Endothelial cell of umbilical vein (primary cell): ENCODE measurements at regions not wholly inside any gene's neighbourhood (a gene's known extent, or its start where the extent isn't known, plus 50 kb on each side); places are given as distances from the start of the nearest gene placed in this dataset.

Experiments used
- BruUV-seq: library from RNA; stranded (reverse); fragments of 400-500 nt; replicated peaks from 2 replicates; lab custom pipeline; 2021; lab: Mats Ljungman, UMichigan
- CTCF ChIA-PET: fragments of 300-600, 350-600 bp; sonication (Branson Sonifier 250); formaldehyde crosslinking; loops from one replicate; lab custom pipeline; 2021; ENCODE audit warnings: antibody characterized with exemption, inconsistent platforms; lab: Charles Lee
- POLR2A ChIA-PET: fragments of 300-600, 350-600 bp; sonication (Branson Sonifier 250); formaldehyde crosslinking; loops from one replicate; lab custom pipeline; 2021; ENCODE audit warnings: antibody characterized with exemption, inconsistent platforms; lab: Charles Lee
- DNase-seq: peaks from one replicate; pipeline ENCODE4 v3.0.0-alpha.2; 2011; ENCODE audit warnings: low read depth, low spot score
- FAIRE-seq: peaks from 2 replicates; lab custom pipeline; 2011; peaks lifted over from hg19 to GRCh38; lab: Jason Lieb, UNC
- H2AFZ ChIP-seq: 2 replicates; pipeline ENCODE4 v1.6.0; 2012; ENCODE audit warnings: low read depth, low read length, control low read depth, inconsistent platforms
- H3K27ac ChIP-seq: 2 replicates; pipeline ENCODE4 v1.5.1; 2011; ENCODE audit warnings: low read depth, mild to moderate bottlenecking, control low read depth, low read length, moderate library complexity; ENCODE audit not compliant: insufficient read depth
- H3K27me3 ChIP-seq, 2 experiments: 2 replicates each; pipeline versions ENCODE4 v1.6.0 to v1.6.1; 2011; ENCODE audit warnings: low read length in 2 of 2, mixed read lengths in 1 of 2; ENCODE audit not compliant: control insufficient read depth in 2 of 2, insufficient read depth in 2 of 2
- H3K36me3 ChIP-seq, 2 experiments: 2 replicates in 1 of 2; 3 replicates in 1 of 2; pipeline ENCODE4 v1.5.1; 2011; ENCODE audit warnings: low read length in 2 of 2, mild to moderate bottlenecking in 1 of 2, moderate library complexity in 1 of 2; ENCODE audit not compliant: control insufficient read depth in 2 of 2, insufficient read depth in 2 of 2; ENCODE audit errors: extremely low read depth in 1 of 2
- H3K4me1 ChIP-seq: 3 replicates; pipeline ENCODE4 v1.5.1; 2011; ENCODE audit warnings: mild to moderate bottlenecking, low read length; ENCODE audit not compliant: control insufficient read depth, insufficient read depth; ENCODE audit errors: extremely low read depth
- H3K4me2 ChIP-seq: 2 replicates; pipeline ENCODE4 v1.6.1; 2011; ENCODE audit warnings: low read length, control low read depth, mixed read lengths; ENCODE audit not compliant: insufficient read depth
- H3K4me3 ChIP-seq, 3 experiments: fragments of 200-600 bp in 1 of 3; sonication (generic), shearing (Covaris generic) in 1 of 3; replicated peaks in 1 of 3; 2 replicates each; pipeline ENCODE4 v1.5.1; 2011 to 2016; ENCODE audit warnings: control low read depth in 3 of 3, low read length in 3 of 3, mild to moderate bottlenecking in 2 of 3, inconsistent platforms in 1 of 3, low read depth in 1 of 3, moderate library complexity in 1 of 3; ENCODE audit not compliant: insufficient read depth in 1 of 3
- H3K79me2 ChIP-seq: 2 replicates; pipeline ENCODE4 v1.6.0; 2012; ENCODE audit warnings: low read length, inconsistent platforms; ENCODE audit not compliant: control insufficient read depth, insufficient read depth
- H3K9ac ChIP-seq: replicated peaks from 2 replicates; pipeline ENCODE3; 2011; ENCODE audit warnings: low read length, control low read depth; ENCODE audit not compliant: insufficient read depth; ENCODE audit errors: extremely low read depth
- H3K9me1 ChIP-seq: replicated peaks from 3 replicates; pipeline ENCODE4 v1.6.0; 2011; ENCODE audit warnings: mild to moderate bottlenecking, low read length; ENCODE audit not compliant: control insufficient read depth, insufficient read depth; ENCODE audit errors: extremely low read depth
- H3K9me3 ChIP-seq: replicated peaks from 2 replicates; pipeline ENCODE4 v1.5.1; 2012; ENCODE audit warnings: low read length, inconsistent platforms; ENCODE audit not compliant: control insufficient read depth, insufficient read depth
- H4K20me1 ChIP-seq: replicated peaks from 2 replicates; pipeline ENCODE3; 2011; ENCODE audit warnings: mild to moderate bottlenecking, low read length; ENCODE audit not compliant: control insufficient read depth, insufficient read depth; ENCODE audit errors: extremely low read depth
- EZH2 ChIP-seq: IDR thresholded peaks from 2 replicates; pipeline ENCODE4 v1.6.1; 2012; ENCODE audit warnings: borderline replicate concordance, low read depth, mild to moderate bottlenecking, moderate library complexity, low read length, inconsistent platforms; ENCODE audit not compliant: severe bottlenecking
- FOS ChIP-seq: IDR thresholded peaks from 2 replicates; pipeline ENCODE4 v1.6.1; 2011; ENCODE audit warnings: mild to moderate bottlenecking, low read length, moderate library complexity, borderline replicate concordance; ENCODE audit not compliant: insufficient read depth
- GATA2 ChIP-seq: IDR thresholded peaks from 2 replicates; pipeline ENCODE4 v1.7.0; 2011; ENCODE audit warnings: low read depth, mild to moderate bottlenecking, moderate library complexity, mixed read lengths, low read length; ENCODE audit not compliant: insufficient read length, insufficient read depth
- JUN ChIP-seq: IDR thresholded peaks from 2 replicates; pipeline ENCODE4 v1.6.1; 2011; ENCODE audit warnings: borderline replicate concordance, low read depth; ENCODE audit not compliant: insufficient read length, insufficient read depth
- MYC ChIP-seq: IDR thresholded peaks from one replicate; pipeline ENCODE4 v1.6.1; 2011; ENCODE audit warnings: mild to moderate bottlenecking, low read depth, low read length
- POLR2A ChIP-seq: IDR thresholded peaks from 2 replicates; pipeline ENCODE4 v1.6.1; 2012; ENCODE audit warnings: low read depth, mild to moderate bottlenecking, control low read depth, low read length
- POLR2AphosphoS5 ChIP-seq: IDR thresholded peaks from 2 replicates; pipeline ENCODE4 v1.6.1; 2012; ENCODE audit warnings: low read depth, mild to moderate bottlenecking, control low read depth, low read length, moderate library complexity; ENCODE audit not compliant: insufficient read depth
- dilution Hi-C: fragments of 300-500 bp; cut with MboI; formaldehyde crosslinking; loops from one replicate; pipeline ENCODE4 v1.15.0; 2019; ENCODE audit warnings: low sequenced_read_pairs; ENCODE audit not compliant: extremely low pct_ligation_motif_present
- intact Hi-C: fragments of 100-400 bp; cut with micrococcal nuclease; formaldehyde crosslinking; loops from one replicate; pipeline ENCODE4 v1.10.0; 2022
- TF ChIP-seq, protein P1 (sequence below), 2 donors: IDR thresholded peaks; 1 replicate in 1 of 2; 2 replicates in 1 of 2; pipeline ENCODE4 v1.5.1; 2011; ENCODE audit warnings: low read length in 2 of 2, mild to moderate bottlenecking in 2 of 2, moderate library complexity in 2 of 2, control low read depth in 1 of 2, inconsistent platforms in 1 of 2, low read depth in 1 of 2; ENCODE audit not compliant: insufficient read depth in 1 of 2; ENCODE audit errors: extremely low read depth in 1 of 2
- TF ChIP-seq, protein P2 (sequence below): IDR thresholded peaks from 2 replicates; pipeline ENCODE4 v1.6.1; 2011; ENCODE audit not compliant: insufficient read depth, insufficient read length

DNA sequence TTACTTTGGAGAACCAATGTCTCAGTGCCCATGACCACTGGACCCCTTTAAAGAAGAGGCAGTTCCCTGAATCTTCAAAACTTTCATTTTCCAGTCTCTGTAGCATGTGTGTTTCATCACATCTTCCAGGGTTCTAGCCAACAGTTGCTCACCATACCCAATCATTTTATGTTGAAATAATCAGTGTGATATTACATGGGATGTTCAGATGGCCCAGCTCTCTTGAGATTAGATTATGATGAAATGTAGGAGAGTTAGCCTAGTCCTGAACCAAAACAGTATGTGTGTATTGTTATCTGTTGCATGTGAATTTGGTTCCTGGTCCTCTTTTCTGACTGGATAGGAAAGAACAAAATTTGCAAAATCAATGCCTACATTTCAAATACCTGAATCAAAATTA is 144.5 kb downstream of the ANKRD7 start:
- H3K9ac ChIP-seq, result no peak overlapping the region
- no peak overlapping the region for H3K4me2 ChIP-seq
- no peaks in the 10 kb centered on the region for H3K9me1 ChIP-seq
- ChIA-PET POLR2A (no interaction called here), CTCF (no interaction called here)
- BruUV-seq, result no TSS peak
- no peaks in the 10 kb centered on the region for H3K9me3 ChIP-seq
- H3K27me3 ChIP-seq, result no peaks in the 10 kb centered on the region
- H3K4me1 ChIP-seq, result no peaks in the 10 kb centered on the region
- no peaks in the 10 kb centered on the region for H4K20me1 ChIP-seq
- H3K79me2 ChIP-seq, result no peaks in the 10 kb centered on the region
- no peak for TF ChIP-seq JUN
- TF ChIP-seq MYC, result no peak
- TF ChIP-seq, protein P1, sequence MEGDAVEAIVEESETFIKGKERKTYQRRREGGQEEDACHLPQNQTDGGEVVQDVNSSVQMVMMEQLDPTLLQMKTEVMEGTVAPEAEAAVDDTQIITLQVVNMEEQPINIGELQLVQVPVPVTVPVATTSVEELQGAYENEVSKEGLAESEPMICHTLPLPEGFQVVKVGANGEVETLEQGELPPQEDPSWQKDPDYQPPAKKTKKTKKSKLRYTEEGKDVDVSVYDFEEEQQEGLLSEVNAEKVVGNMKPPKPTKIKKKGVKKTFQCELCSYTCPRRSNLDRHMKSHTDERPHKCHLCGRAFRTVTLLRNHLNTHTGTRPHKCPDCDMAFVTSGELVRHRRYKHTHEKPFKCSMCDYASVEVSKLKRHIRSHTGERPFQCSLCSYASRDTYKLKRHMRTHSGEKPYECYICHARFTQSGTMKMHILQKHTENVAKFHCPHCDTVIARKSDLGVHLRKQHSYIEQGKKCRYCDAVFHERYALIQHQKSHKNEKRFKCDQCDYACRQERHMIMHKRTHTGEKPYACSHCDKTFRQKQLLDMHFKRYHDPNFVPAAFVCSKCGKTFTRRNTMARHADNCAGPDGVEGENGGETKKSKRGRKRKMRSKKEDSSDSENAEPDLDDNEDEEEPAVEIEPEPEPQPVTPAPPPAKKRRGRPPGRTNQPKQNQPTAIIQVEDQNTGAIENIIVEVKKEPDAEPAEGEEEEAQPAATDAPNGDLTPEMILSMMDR (IDR thresholded peaks at IDR 0.05; ENCODE audit: extremely low read depth in 1 of 2, insufficient read depth in 1 of 2, low read depth in 1 of 2, low read length in 2 of 2), result no peak
- TF ChIP-seq, protein P2, sequence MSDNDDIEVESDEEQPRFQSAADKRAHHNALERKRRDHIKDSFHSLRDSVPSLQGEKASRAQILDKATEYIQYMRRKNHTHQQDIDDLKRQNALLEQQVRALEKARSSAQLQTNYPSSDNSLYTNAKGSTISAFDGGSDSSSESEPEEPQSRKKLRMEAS, result no peak
- TF ChIP-seq POLR2A, result no peak
- no peak for TF ChIP-seq POLR2AphosphoS5
- TF ChIP-seq FOS, result no peak
- no peak for TF ChIP-seq GATA2
- TF ChIP-seq EZH2, result no peak
- DNase-seq (no peak), FAIRE-seq (no peak)
- no peaks in the 10 kb centered on the region for H3K36me3 ChIP-seq
- intact Hi-C loops, result no loop called here
- H3K4me3 ChIP-seq, result no peak overlapping the region
- H2AFZ ChIP-seq, result no peak overlapping the region
- H3K27ac ChIP-seq, result no peak overlapping the region
- dilution Hi-C loops, result no loop called here
